Transverse colon (tissue), 4 donors: ENCODE measurements at regions not wholly inside any gene's neighbourhood (a gene's known extent, or its start where the extent isn't known, plus 50 kb on each side); places are given as distances from the start of the nearest gene placed in this dataset.

ENCODE experiments used
- DNase-seq: peaks from one replicate; pipeline ENCODE4 v3.0.0-alpha.2; 2019
- H3K27ac ChIP-seq, 4 donors: fragments of 200-600 bp; sonication (generic); 2 replicates each; pipeline ENCODE4 v1.5.1; 2016 to 2018; ENCODE audit warnings: inconsistent platforms in 4 of 4
- H3K27me3 ChIP-seq: fragments of 200-600 bp; sonication (generic); 2 replicates; pipeline ENCODE4 v1.5.1; 2017; ENCODE audit warnings: inconsistent platforms
- H3K36me3 ChIP-seq, 4 donors: fragments of 200-600 bp; sonication (generic); 2 replicates each; pipeline ENCODE4 v1.5.1; 2017 to 2019; ENCODE audit warnings: inconsistent platforms in 4 of 4
- H3K4me1 ChIP-seq, 4 donors: fragments of 200-600 bp; sonication (generic); 2 replicates each; pipeline ENCODE4 v1.5.1; 2017 to 2020; ENCODE audit warnings: inconsistent platforms in 4 of 4
- H3K4me3 ChIP-seq, 4 donors: fragments of 200-600 bp; sonication (generic); 1 replicate in 1 of 4; 2 replicates in 3 of 4; pipeline versions ENCODE4 v1.5.1 to v1.6.1; 2017 to 2019; ENCODE audit warnings: inconsistent platforms in 4 of 4
- H3K9me3 ChIP-seq, 2 donors: fragments of 200-600 bp; sonication (generic); 2 replicates each; pipeline ENCODE4 v1.5.1; 2017 to 2019; ENCODE audit warnings: inconsistent platforms in 2 of 2
- EP300 ChIP-seq: sonication (generic); formaldehyde crosslinking; IDR thresholded peaks from one replicate; pipeline ENCODE4 v1.6.1; 2017; ENCODE audit warnings: antibody characterized with exemption, low read depth
- POLR2A ChIP-seq: fragments of 450-650 bp; IDR thresholded peaks from one replicate; pipeline ENCODE4 v1.6.1; 2016; ENCODE audit warnings: antibody characterized with exemption, mild to moderate bottlenecking, moderate library complexity
- POLR2AphosphoS5 ChIP-seq, 3 donors: sonication (generic); formaldehyde crosslinking; IDR thresholded peaks; one replicate each; pipeline ENCODE4 v1.6.1; 2016; ENCODE audit warnings: antibody characterized with exemption in 3 of 3
- WGBS, 2 donors: methylation state at CpG; one replicate each; pipeline ENCODE4 v1.1.5; 2018; ENCODE audit warnings: low coverage in 1 of 2; 5-methylcytosine and 5-hydroxymethylcytosine counted together
- in situ Hi-C, 4 donors: fragments of 200-750 bp; cut with MboI; loops; one replicate each; pipeline versions ENCODE4 v1.15.0 to v1.15.1; 2017; ENCODE audit warnings: low sequenced_read_pairs in 3 of 4, low pct_ligation_motif_present in 1 of 4, low pct_unique_long_range_greater_than_20kb in 1 of 4
- intact Hi-C: fragments of 100-400 bp; cut with DNase I; formaldehyde crosslinking; loops from one replicate; pipeline ENCODE4 v1.15.1; 2023; ENCODE audit warnings: low total_unique reads
- TF ChIP-seq, protein P1 (sequence below), 5 experiments: fragments of 200-600 bp in 3 of 5; fragments of 450-650 bp in 2 of 5; sonication (generic) in 3 of 5; IDR thresholded peaks; 1 replicate in 2 of 5; 2 replicates in 3 of 5; pipeline ENCODE4 v1.5.1; 2016 to 2017; ENCODE audit warnings: antibody characterized with exemption in 5 of 5, inconsistent platforms in 3 of 5, mild to moderate bottlenecking in 2 of 5, moderate library complexity in 1 of 5

DNA sequence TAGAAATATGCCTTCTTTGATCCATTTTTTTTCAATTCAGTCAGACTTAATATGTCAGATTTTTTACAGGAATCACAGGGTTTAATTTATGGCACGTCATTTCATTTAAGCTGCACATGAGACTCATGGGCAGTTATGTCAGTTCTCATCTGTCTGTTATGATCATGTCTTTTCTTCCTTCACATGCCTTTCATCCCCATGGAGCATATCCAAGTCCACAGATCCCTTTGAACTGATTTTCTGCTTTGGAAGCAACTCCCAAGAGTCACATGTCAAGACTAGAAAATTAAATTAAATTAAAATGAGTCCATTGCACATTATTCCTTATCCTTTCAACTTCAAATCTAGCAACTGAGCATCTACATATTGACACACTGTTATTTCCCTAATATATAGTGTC is 1274.0 kb upstream of the C9orf72 start:
- 86 to 100% methylated on average over 1 of the region's 1 CpG for WGBS, 2 donors
- H3K4me1 ChIP-seq = no peaks in the 10 kb centered on the region
- in situ Hi-C loops = no loop called here
- intact Hi-C loops = loop anchor here (10.0 kb wide), 1 partner anchor 1093 kb away; no protein-coding TSS in a partner anchor
- TF ChIP-seq POLR2AphosphoS5 (IDR thresholded peaks at IDR 0.05) (no peak), EP300 (no peak), POLR2A (no peak)
- TF ChIP-seq, protein P1, sequence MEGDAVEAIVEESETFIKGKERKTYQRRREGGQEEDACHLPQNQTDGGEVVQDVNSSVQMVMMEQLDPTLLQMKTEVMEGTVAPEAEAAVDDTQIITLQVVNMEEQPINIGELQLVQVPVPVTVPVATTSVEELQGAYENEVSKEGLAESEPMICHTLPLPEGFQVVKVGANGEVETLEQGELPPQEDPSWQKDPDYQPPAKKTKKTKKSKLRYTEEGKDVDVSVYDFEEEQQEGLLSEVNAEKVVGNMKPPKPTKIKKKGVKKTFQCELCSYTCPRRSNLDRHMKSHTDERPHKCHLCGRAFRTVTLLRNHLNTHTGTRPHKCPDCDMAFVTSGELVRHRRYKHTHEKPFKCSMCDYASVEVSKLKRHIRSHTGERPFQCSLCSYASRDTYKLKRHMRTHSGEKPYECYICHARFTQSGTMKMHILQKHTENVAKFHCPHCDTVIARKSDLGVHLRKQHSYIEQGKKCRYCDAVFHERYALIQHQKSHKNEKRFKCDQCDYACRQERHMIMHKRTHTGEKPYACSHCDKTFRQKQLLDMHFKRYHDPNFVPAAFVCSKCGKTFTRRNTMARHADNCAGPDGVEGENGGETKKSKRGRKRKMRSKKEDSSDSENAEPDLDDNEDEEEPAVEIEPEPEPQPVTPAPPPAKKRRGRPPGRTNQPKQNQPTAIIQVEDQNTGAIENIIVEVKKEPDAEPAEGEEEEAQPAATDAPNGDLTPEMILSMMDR (IDR thresholded peaks at IDR 0.05) = no peak
- no peaks in the 10 kb centered on the region for H3K36me3 ChIP-seq
- no peaks in the 10 kb centered on the region for H3K27me3 ChIP-seq
- no peaks in the 10 kb centered on the region for H3K9me3 ChIP-seq
- no peak overlapping the region for H3K27ac ChIP-seq
- no peak for DNase-seq
- no peak overlapping the region for H3K4me3 ChIP-seq

DNA sequence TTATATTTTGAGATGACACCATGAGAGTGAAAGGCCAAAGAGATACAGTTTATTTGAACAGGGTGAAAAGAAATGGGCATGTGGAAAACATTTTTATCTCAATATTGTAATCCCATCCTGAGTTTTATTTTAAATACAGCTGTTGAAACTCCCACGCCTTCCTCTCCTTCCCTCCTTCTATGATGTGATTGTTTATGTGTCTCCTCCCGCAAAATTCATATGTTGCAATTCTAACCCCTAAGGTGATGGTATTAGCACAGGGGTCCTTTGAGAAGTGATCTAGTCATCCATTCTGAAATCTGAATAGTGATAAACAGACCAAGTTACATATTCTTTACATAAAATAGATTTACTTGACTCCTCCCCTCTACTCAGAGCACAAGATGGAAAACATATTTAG is 1275.4 kb upstream of the C9orf72 start:
- no peak for DNase-seq
- intact Hi-C loops (loop anchor here (10.0 kb wide), 1 partner anchor 1094 kb away; no protein-coding TSS in a partner anchor), in situ Hi-C loops (no loop called here)
- Histone ChIP-seq H3K27ac (no peak overlapping the region), H3K4me1 (no peaks in the 10 kb centered on the region), H3K9me3 (no peaks in the 10 kb centered on the region), H3K36me3 (no peaks in the 10 kb centered on the region), H3K4me3 (no peak overlapping the region), H3K27me3 (no peaks in the 10 kb centered on the region)
- TF ChIP-seq POLR2A = no peak
- TF ChIP-seq, protein P1 (IDR thresholded peaks at IDR 0.05) = no peak
- TF ChIP-seq POLR2AphosphoS5 (IDR thresholded peaks at IDR 0.05) = no peak
- TF ChIP-seq EP300 = no peak
- 69 to 76% methylated on average over 2 of the region's 2 CpGs for WGBS, 2 donors

DNA sequence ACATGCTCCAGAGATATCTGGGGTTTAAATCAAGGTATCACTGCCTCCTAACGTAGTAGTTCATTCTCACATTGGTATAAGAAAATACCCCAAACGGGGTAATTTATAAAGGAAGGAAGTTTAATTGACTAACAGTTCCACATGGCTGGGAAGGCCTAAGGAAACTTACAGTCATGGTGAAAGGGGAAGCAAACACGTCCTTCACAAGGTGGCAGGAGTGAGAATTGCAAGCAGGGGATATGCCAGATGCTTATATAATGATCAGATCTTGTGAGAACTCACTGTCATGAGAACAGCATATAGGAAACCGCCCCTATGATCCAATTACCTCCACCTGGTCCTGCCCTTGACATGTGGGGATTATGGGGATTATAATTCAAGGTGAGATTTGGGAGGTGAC is 1280.2 kb upstream of the C9orf72 start:
- DNase-seq = no peak
- Histone ChIP-seq H3K27ac (no peak overlapping the region), H3K4me3 (no peak overlapping the region), H3K4me1 (no peaks in the 10 kb centered on the region), H3K9me3 (no peaks in the 10 kb centered on the region), H3K36me3 (no peaks in the 10 kb centered on the region), H3K27me3 (no peaks in the 10 kb centered on the region)
- WGBS, 2 donors = 44 to 55% methylated on average over 2 to 4 of the region's 4 CpGs
- TF ChIP-seq POLR2A (no peak), EP300 (no peak), POLR2AphosphoS5 (IDR thresholded peaks at IDR 0.05) (no peak)
- TF ChIP-seq, protein P1 (IDR thresholded peaks at IDR 0.05) = no peak
- in situ Hi-C loops = no loop called here
- intact Hi-C loops = no loop called here

DNA sequence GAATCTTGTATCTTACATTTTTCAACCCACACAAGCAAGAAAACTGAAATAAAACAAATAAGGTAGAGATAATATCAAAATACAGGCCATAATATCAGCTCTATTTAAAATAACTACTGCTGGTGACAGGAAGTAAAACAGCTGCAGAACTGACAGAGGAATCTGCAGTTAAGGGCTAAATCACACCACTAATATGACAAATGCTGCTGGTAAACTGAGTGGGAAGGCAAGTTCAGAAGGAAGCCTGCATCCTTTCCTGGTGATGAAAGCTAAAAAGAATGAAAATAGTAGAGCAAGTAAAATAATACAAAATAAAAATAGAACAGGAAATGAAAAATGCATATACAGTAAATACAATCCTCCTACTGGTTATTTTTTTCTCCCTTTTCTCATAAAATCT is 1293.7 kb upstream of the C9orf72 start:
- intact Hi-C loops (no loop called here), in situ Hi-C loops (no loop called here)
- TF ChIP-seq EP300 (no peak), POLR2A (no peak), POLR2AphosphoS5 (IDR thresholded peaks at IDR 0.05) (no peak)
- TF ChIP-seq, protein P1 (IDR thresholded peaks at IDR 0.05) = no peak
- H3K27me3 ChIP-seq = no peaks in the 10 kb centered on the region
- H3K36me3 ChIP-seq = no peaks in the 10 kb centered on the region
- no peak overlapping the region for H3K27ac ChIP-seq
- H3K4me1 ChIP-seq = no peaks in the 10 kb centered on the region
- no peak for DNase-seq
- no peak overlapping the region for H3K4me3 ChIP-seq
- H3K9me3 ChIP-seq = no peaks in the 10 kb centered on the region
